OCI-LY3 (cell line): ENCODE measurements at regions not wholly inside any gene's neighbourhood (a gene's known extent, or its start where the extent isn't known, plus 50 kb on each side); places are given as distances from the start of the nearest gene placed in this dataset.

ENCODE experiments used
- H2AFZ ChIP-seq: fragments of 200-600, 300-600 bp; shearing (Covaris generic); 2 replicates; pipeline ENCODE4 v1.6.0; 2014; ENCODE audit warnings: antibody characterized with exemption, low read depth, low read length
- H3K27ac ChIP-seq: fragments of 200-600, 300-600 bp; sonication (generic); 2 replicates; pipeline ENCODE4 v1.5.1; 2014; ENCODE audit warnings: mild to moderate bottlenecking, low read length, moderate library complexity, mixed read lengths
- H3K27me3 ChIP-seq: fragments of 200-600, 300-600 bp; sonication (generic); 2 replicates; pipeline ENCODE4 v1.6.1; 2014; ENCODE audit warnings: low read depth, low read length, mixed read lengths
- H3K36me3 ChIP-seq: fragments of 200-600, 300-600 bp; sonication (generic); replicated peaks from 2 replicates; pipeline ENCODE3; 2014; ENCODE audit warnings: low read depth, low read length, mixed read lengths
- H3K4me1 ChIP-seq: fragments of 300-600, 200-600 bp; sonication (generic); 2 replicates; pipeline ENCODE4 v1.6.1; 2014; ENCODE audit warnings: low read length, mixed read lengths
- H3K4me2 ChIP-seq: fragments of 200-600, 300-600 bp; sonication (generic); 2 replicates; pipeline ENCODE4 v1.6.1; 2014; ENCODE audit warnings: low read length, mixed read lengths
- H3K4me3 ChIP-seq: fragments of 300-600, 200-600 bp; sonication (generic); 2 replicates; pipeline ENCODE4 v1.5.1; 2014; ENCODE audit warnings: antibody characterized with exemption, mild to moderate bottlenecking, low read length, moderate library complexity
- H3K79me2 ChIP-seq: fragments of 300-600, 200-600 bp; shearing (Covaris generic); 2 replicates; pipeline ENCODE4 v1.6.1; 2014; ENCODE audit warnings: mild to moderate bottlenecking, low read length, mixed read lengths
- H3K9ac ChIP-seq: fragments of 300-600, 200-600 bp; shearing (Covaris generic); 2 replicates; pipeline ENCODE4 v1.6.0; 2014; ENCODE audit warnings: mild to moderate bottlenecking, low read length, moderate library complexity
- H3K9me3 ChIP-seq: fragments of 200-600, 300-600 bp; shearing (Covaris generic); 2 replicates; pipeline ENCODE4 v1.6.1; 2014; ENCODE audit warnings: low read length, mixed read lengths; ENCODE audit not compliant: insufficient read depth
- H4K20me1 ChIP-seq: fragments of 200-600, 300-600 bp; sonication (generic); 2 replicates; pipeline ENCODE4 v1.6.1; 2016; ENCODE audit warnings: low read length, mixed read lengths; ENCODE audit not compliant: insufficient read depth
- EZH2phosphoT487 ChIP-seq: fragments of 200-600 bp; shearing (Covaris generic); IDR thresholded peaks from 2 replicates; pipeline ENCODE4 v1.6.1; 2018; ENCODE audit warnings: antibody characterized with exemption, mixed run types, low read depth
- TF ChIP-seq, protein P1 (sequence below): fragments of 200-600, 300-600 bp; sonication (generic); IDR thresholded peaks from 2 replicates; pipeline ENCODE4 v1.5.1; 2014; ENCODE audit warnings: antibody characterized with exemption, low read length, low read depth

DNA sequence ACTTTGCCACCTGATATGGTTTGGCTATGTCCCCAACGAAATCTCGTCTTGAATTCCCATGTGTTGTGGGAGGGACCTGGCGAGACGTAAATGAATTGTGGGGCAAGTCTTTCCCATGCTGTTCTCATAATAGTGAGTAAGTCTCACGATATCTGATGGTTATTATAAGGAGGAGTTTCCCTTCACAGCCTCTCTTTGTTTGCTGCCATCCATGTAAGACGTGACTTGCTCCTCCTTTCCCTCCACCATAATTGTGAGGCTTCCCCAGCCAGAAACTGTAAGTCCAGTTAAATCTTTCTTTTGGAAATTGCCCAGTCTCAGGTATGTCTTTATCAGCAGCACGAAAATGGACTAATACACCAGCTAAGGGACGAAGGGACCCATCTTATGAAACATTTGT is 1303.3 kb downstream of the SUCLG1 start:
- H2AFZ ChIP-seq = no peak overlapping the region
- H3K9ac ChIP-seq = no peak overlapping the region
- H3K79me2 ChIP-seq = no peaks in the 10 kb centered on the region
- H3K27me3 ChIP-seq = no peaks in the 10 kb centered on the region
- TF ChIP-seq, protein P1, sequence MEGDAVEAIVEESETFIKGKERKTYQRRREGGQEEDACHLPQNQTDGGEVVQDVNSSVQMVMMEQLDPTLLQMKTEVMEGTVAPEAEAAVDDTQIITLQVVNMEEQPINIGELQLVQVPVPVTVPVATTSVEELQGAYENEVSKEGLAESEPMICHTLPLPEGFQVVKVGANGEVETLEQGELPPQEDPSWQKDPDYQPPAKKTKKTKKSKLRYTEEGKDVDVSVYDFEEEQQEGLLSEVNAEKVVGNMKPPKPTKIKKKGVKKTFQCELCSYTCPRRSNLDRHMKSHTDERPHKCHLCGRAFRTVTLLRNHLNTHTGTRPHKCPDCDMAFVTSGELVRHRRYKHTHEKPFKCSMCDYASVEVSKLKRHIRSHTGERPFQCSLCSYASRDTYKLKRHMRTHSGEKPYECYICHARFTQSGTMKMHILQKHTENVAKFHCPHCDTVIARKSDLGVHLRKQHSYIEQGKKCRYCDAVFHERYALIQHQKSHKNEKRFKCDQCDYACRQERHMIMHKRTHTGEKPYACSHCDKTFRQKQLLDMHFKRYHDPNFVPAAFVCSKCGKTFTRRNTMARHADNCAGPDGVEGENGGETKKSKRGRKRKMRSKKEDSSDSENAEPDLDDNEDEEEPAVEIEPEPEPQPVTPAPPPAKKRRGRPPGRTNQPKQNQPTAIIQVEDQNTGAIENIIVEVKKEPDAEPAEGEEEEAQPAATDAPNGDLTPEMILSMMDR = no peak
- TF ChIP-seq EZH2phosphoT487 = no peak
- no peaks in the 10 kb centered on the region for H4K20me1 ChIP-seq
- no peak overlapping the region for H3K27ac ChIP-seq
- no peaks in the 10 kb centered on the region for H3K36me3 ChIP-seq
- H3K4me1 ChIP-seq = no peaks in the 10 kb centered on the region
- H3K4me2 ChIP-seq = no peak overlapping the region
- H3K9me3 ChIP-seq = no peaks in the 10 kb centered on the region
- H3K4me3 ChIP-seq = no peak overlapping the region

DNA sequence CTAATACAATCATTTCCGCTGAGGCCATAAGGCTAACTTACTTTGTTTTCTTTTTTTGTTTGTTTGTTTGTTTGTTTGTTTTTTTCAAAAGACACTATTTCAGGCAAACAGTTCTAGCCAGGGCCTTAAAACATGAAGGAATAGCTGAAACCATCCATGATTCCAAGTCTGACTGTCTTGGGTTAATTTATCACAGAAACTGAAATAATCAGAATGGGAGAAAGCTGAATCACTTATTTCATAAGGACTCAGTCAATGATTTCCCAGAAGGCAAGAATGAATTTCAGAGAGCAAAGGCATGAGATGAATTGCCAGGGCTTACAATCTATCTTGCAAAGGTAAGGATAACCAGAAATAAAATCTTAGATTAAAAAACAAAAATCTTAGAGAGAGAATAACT is 1315.1 kb downstream of the SUCLG1 start:
- Histone ChIP-seq H3K36me3 (no peaks in the 10 kb centered on the region), H3K27me3 (no peaks in the 10 kb centered on the region), H2AFZ (no peak overlapping the region), H4K20me1 (no peaks in the 10 kb centered on the region), H3K27ac (no peak overlapping the region), H3K4me1 (no peaks in the 10 kb centered on the region), H3K4me3 (no peak overlapping the region), H3K9me3 (no peaks in the 10 kb centered on the region), H3K4me2 (no peak overlapping the region), H3K9ac (no peak overlapping the region), H3K79me2 (no peaks in the 10 kb centered on the region)
- TF ChIP-seq, protein P1 = no peak

DNA sequence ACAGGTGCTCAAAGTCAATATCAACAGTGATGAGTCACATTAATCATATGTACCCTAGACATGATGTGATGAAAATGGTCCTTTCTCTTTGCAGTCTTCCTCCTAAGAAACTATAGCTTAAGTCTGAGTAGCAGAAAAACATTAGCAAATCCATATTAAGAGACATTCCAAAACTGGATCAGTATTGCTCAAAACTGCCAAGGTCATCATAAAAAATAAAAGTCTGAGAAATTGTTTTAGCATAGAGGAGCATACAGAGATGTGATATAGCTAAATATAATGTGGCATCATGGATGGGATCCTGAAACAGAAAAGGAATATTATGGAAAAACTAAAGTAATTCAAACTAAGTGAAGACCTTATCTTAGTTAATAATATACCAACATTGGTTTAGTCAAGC is 1316.1 kb downstream of the SUCLG1 start:
- H3K4me2 ChIP-seq = no peak overlapping the region
- TF ChIP-seq, protein P1 = no peak
- TF ChIP-seq EZH2phosphoT487 = no peak
- H3K9ac ChIP-seq = no peak overlapping the region
- no peak overlapping the region for H3K4me3 ChIP-seq
- H3K36me3 ChIP-seq = no peaks in the 10 kb centered on the region
- H3K27me3 ChIP-seq = no peaks in the 10 kb centered on the region
- H4K20me1 ChIP-seq = no peaks in the 10 kb centered on the region
- H3K79me2 ChIP-seq = no peaks in the 10 kb centered on the region
- H2AFZ ChIP-seq = no peak overlapping the region
- no peaks in the 10 kb centered on the region for H3K9me3 ChIP-seq
- no peaks in the 10 kb centered on the region for H3K4me1 ChIP-seq
- no peak overlapping the region for H3K27ac ChIP-seq

DNA sequence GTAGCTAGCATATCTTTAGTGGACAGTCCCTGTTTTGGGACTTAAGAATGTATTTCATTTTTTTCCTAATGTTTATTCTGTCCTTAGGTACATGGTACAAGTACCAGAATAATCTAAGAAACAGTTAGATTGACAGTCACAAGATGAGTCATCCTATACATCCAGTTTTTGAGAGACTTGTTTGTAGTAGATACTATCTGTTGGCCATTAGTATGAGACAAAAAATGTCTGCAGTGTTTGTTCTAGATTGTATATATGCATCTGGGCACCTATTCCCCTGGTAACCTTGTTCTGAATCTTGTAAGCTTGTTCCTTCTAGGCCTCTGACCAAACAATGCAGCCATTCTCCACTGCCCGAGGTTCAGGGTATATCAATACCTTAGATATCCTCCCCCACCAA is 1343.5 kb downstream of the SUCLG1 start:
- no peak for TF ChIP-seq EZH2phosphoT487
- TF ChIP-seq, protein P1 = no peak
- no peak overlapping the region for H3K9ac ChIP-seq
- no peak overlapping the region for H3K4me2 ChIP-seq
- no peaks in the 10 kb centered on the region for H3K27me3 ChIP-seq
- no peaks in the 10 kb centered on the region for H3K79me2 ChIP-seq
- H3K27ac ChIP-seq = no peak overlapping the region
- no peaks in the 10 kb centered on the region for H3K36me3 ChIP-seq
- no peaks in the 10 kb centered on the region for H3K9me3 ChIP-seq
- no peaks in the 10 kb centered on the region for H3K4me1 ChIP-seq
- H3K4me3 ChIP-seq = no peak overlapping the region
- H2AFZ ChIP-seq = no peak overlapping the region
- no peaks in the 10 kb centered on the region for H4K20me1 ChIP-seq
